Germinal center (tissue), 1 donor: ENCODE measurements at regions not wholly inside any gene's neighbourhood (a gene's known extent, or its start where the extent isn't known, plus 50 kb on each side); places are given as distances from the start of the nearest gene placed in this dataset.
"Not testable (repeated sequence)": the region's sequence is repeated elsewhere in the genome, so short reads cannot be mapped to it uniquely, and the experiment has no call there.

ENCODE experiments used
- DNase-seq: peaks from one replicate; pipeline ENCODE4 v3.0.0; 2012; ENCODE audit warnings: mixed read lengths, low spot score

GRCh38 chr10:114872519-114873087, 51.0 kb downstream of the FHIP2A start:
- no peak for DNase-seq

DNA sequence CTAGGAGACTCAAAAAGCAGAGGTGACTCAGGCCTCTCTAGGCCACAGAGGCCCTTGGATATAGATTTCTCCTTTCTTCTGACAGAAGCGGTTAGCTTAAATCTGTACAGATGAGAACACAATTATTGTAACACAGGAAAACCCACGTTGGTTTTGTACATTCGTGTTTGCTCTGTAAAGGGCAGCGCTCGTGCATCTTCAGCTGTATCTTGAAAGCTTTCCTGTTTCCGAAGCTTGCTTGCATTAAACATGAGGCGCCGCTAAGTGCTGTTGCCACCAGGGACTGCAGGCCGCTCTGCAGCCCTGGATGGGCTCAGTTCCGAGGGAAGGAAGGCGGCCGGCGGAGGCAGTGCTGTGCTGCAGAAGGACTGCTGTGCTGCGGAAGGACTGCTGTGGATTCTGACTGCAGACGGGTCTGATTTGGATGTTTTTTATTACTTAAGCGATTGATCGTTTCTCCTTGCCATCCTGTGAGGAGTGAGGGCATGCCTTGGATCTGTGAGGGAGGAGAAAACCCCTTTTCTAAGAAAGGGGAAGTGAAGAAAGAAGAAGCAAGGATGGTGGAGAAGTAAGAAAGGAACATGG, 53.3 kb downstream of the FHIP2A start:
- DNase-seq: peak; percentile 22

DNA sequence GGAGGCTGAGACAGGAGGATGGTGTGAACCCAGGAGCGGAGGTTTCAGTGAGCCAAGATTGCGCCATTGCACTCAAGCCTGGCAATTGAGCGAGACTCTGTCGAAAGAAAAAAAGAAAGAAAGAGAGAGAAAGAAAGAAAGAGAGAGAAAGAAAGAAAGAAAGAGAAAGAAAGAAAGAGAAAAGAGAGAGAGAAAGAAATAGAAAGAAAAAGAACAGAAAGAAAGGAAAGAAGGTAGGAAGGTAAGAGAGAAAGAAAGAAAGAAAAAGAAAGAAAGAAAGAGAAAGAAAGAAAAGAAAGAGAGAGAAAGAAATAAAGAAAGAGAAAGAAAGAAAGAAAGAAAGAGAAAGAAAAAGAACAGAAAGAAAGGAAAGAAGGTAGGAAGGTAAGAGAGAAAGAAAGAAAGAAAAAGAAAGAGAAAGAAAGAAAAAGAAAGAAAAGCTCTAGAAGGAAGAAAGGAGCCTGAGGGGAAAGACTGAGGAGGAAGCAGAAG, 54.1 kb downstream of the FHIP2A start:
- DNase-seq: not testable (repeated sequence)

DNA sequence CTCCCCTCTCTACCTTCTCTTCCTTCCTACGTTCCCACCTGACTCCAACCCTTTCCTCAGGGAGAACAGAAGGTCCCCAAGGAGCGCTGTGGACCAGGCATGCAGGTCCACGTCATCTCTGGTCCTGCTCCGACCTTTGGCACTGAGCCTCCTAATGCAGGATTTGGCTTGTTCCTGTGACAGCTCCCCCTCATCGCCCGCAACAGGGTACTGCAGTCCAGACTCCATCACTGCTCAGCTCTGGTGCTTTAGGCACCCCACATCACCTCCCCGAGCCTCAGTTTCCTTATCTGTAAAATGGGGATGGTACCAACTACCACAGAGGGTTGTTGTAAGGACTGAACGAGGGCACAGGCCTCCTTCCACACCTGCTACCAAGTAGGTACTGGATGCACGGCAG, 54.6 kb downstream of the FHIP2A start:
- no peak for DNase-seq

- peak; percentile 59 for DNase-seq
Observed at GRCh38 chr10:114876602-114877300, 55.2 kb downstream of the FHIP2A start.

GRCh38 chr10:114877301-114877644, 55.7 kb downstream of the FHIP2A start:
- DNase-seq: no peak

DNA sequence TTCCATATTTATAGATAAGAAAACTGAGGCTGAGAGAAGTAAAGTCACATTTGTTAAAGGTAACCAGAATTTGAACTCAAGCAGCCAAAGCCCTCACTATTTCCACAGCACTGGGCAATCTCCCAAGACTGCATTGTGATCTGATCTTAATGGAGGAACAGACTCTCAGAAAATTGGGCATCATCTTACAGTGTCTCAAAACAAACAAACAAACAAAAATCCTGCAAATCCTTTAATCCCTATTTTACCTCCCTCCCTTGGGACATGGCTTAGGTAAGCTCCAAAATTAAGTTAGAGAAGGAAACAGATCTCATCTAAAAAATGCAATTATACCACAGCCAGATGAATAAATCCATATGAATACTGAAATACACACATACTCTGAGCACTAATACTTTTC, 57.5 kb downstream of the FHIP2A start:
- DNase-seq: no peak

DNA sequence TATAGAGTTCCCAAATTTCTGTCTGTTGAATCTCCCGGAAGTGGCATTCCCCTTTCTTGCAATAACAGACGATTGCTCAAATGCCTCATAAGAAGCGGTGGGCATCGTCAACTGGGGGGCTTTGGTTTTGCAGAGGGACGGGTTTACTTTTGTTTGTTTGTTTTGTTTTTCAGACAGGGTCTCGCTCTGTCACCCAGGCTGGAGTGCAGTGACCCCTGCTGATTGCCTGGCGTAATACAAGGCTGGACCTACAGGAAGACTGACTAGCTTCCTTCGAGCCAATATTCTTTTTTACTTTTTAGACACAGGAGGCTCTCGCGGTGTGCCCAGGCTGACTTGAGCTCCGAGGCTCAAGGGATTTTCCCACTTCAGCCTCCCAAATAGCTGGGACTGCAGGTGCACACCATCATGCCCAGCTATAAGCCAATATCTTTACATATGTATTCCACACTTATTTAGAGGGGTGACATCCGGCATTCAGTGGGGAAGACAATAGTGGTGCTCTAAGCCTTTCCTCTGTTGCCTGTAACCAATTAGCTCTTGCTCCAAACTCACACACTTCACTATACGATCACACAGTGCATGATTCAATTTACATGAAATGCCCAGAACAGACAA, 58.1 kb downstream of the FHIP2A start:
- DNase-seq: peak; percentile 41

- no peak for DNase-seq
Observed at GRCh38 chr10:114881417-114881816, 56.6 kb upstream of the TRUB1 start.

DNA sequence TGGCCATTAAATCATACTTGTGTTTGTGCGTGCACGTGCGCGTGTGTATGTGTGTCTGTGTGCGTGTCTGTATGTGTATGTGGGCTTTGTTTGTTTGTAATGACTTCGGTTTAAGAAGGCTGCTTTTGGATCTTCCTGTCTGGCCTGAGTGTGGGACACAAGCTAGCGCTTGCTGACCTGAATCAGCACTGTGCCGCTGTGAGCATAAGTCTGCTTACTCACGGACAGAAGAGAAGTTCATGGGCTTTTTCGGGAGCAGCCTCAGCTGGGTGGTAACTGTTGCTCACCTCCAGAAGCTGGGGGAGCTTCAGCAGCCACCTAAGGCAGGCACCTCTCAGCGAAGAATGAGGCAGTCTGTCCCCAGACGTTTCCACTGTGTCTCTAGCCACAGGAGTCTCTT, 56.1 kb upstream of the TRUB1 start:
- no peak for DNase-seq

GRCh38 chr10:114885443-114885842, 52.6 kb upstream of the TRUB1 start:
- DNase-seq: no peak
